H1 (cell line): ENCODE measurements at regions not wholly inside any gene's neighbourhood (a gene's known extent, or its start where the extent isn't known, plus 50 kb on each side); places are given as distances from the start of the nearest gene placed in this dataset.

Source experiments
- CTCF ChIA-PET: fragments of 300-600 bp; sonication (Branson Sonifier 250); formaldehyde crosslinking; loops from one replicate; lab custom pipeline; 2021; ENCODE audit not compliant: partially characterized antibody; lab: Charles Lee
- POLR2A ChIA-PET: fragments of 300-600 bp; sonication (Branson Sonifier 250); formaldehyde crosslinking; loops from one replicate; lab custom pipeline; 2021; ENCODE audit warnings: inconsistent platforms; ENCODE audit not compliant: partially characterized antibody; lab: Charles Lee
- DNase-seq, 2 experiments: peaks; one replicate each; pipeline versions ENCODE4 v3.0.0 to v3.0.0-alpha.2; 2010 to 2022; ENCODE audit warnings: low spot score in 2 of 2, low read depth in 1 of 2, mixed read lengths in 1 of 2
- FAIRE-seq: peaks from 2 replicates; lab custom pipeline; 2011; peaks lifted over from hg19 to GRCh38; lab: Jason Lieb, UNC
- H2AFZ ChIP-seq: 2 replicates; pipeline ENCODE4 v1.8.1; 2012; ENCODE audit warnings: low read length, inconsistent platforms
- H2AK5ac ChIP-seq: 2 replicates; pipeline ENCODE4 v1.6.1; 2013; ENCODE audit warnings: low read depth, low read length
- H2BK120ac ChIP-seq: replicated peaks from 2 replicates; pipeline ENCODE3; 2013; ENCODE audit warnings: low read depth, low read length, inconsistent platforms
- H2BK12ac ChIP-seq: 2 replicates; pipeline ENCODE4 v1.6.1; 2013; ENCODE audit warnings: low read depth, low read length
- H2BK15ac ChIP-seq: 2 replicates; pipeline ENCODE4 v1.6.1; 2013; ENCODE audit warnings: low read length
- H2BK20ac ChIP-seq: 2 replicates; pipeline ENCODE4 v1.6.1; 2013; ENCODE audit warnings: low read length
- H2BK5ac ChIP-seq: 2 replicates; pipeline ENCODE4 v1.6.1; 2013; ENCODE audit warnings: low read depth, low read length
- H3K14ac ChIP-seq: 2 replicates; pipeline ENCODE4 v1.6.1; 2013; ENCODE audit warnings: inconsistent platforms; ENCODE audit not compliant: insufficient read length
- H3K18ac ChIP-seq: 2 replicates; pipeline ENCODE4 v1.6.1; 2013; ENCODE audit warnings: low read length; ENCODE audit errors: extremely low read depth
- H3K23ac ChIP-seq: 2 replicates; pipeline ENCODE4 v1.6.1; 2013; ENCODE audit warnings: inconsistent platforms; ENCODE audit not compliant: insufficient read length
- H3K23me2 ChIP-seq: 2 replicates; pipeline ENCODE4 v1.6.1; 2013; ENCODE audit warnings: low read depth, low read length
- H3K27ac ChIP-seq: 2 replicates; pipeline ENCODE4 v1.6.1; 2011; ENCODE audit warnings: low read depth, low read length, inconsistent platforms
- H3K27me3 ChIP-seq, 4 experiments: replicated peaks in 1 of 4; 1 replicate in 1 of 4; 2 replicates in 3 of 4; pipeline versions ENCODE4 v1.6.1 to v1.8.1; 2011 to 2013; ENCODE audit warnings: low read length in 3 of 4, mild to moderate bottlenecking in 3 of 4, inconsistent platforms in 2 of 4, mixed read lengths in 2 of 4, moderate library complexity in 1 of 4; ENCODE audit not compliant: control insufficient read depth in 3 of 4, insufficient read depth in 3 of 4; ENCODE audit errors: extremely low read depth in 1 of 4
- H3K36me3 ChIP-seq, 4 experiments: 2 replicates each; pipeline versions ENCODE4 v1.6.1 to v1.8.1; 2011 to 2013; ENCODE audit warnings: mild to moderate bottlenecking in 4 of 4, low read length in 3 of 4, moderate library complexity in 2 of 4, control low read depth in 1 of 4, inconsistent platforms in 1 of 4; ENCODE audit not compliant: insufficient read depth in 4 of 4, control insufficient read depth in 2 of 4
- H3K4ac ChIP-seq: replicated peaks from 2 replicates; pipeline ENCODE3; 2013; ENCODE audit warnings: low read length, low read depth, mixed read lengths, inconsistent platforms; ENCODE audit not compliant: insufficient read length
- H3K4me1 ChIP-seq, 4 experiments: replicated peaks in 1 of 4; 1 replicate in 1 of 4; 2 replicates in 3 of 4; pipeline versions ENCODE4 v1.6.1 to v1.8.1; 2011 to 2013; ENCODE audit warnings: low read length in 3 of 4, inconsistent platforms in 2 of 4, mixed read lengths in 1 of 4; ENCODE audit not compliant: insufficient read depth in 4 of 4, control insufficient read depth in 3 of 4
- H3K4me2 ChIP-seq, 2 experiments: 2 replicates each; pipeline versions ENCODE4 v1.6.1 to v1.8.1; 2011 to 2013; ENCODE audit warnings: low read depth in 2 of 2, low read length in 2 of 2, control low read depth in 1 of 2, inconsistent platforms in 1 of 2, mild to moderate bottlenecking in 1 of 2; ENCODE audit not compliant: insufficient read depth in 1 of 2
- H3K4me3 ChIP-seq, 4 experiments: fragments of 200-600, 300-600 bp in 1 of 4; sonication (generic), shearing (Covaris generic), sonication (Bioruptor Twin) in 1 of 4; 2 replicates each; pipeline versions ENCODE4 v1.5.1 to v1.8.1; 2011 to 2016; ENCODE audit warnings: low read length in 4 of 4, low read depth in 3 of 4, control low read depth in 2 of 4, inconsistent platforms in 2 of 4, mild to moderate bottlenecking in 2 of 4, mixed read lengths in 1 of 4, moderate library complexity in 1 of 4; ENCODE audit not compliant: insufficient read depth in 2 of 4; ENCODE audit errors: extremely low read depth in 1 of 4
- H3K56ac ChIP-seq: replicated peaks from 2 replicates; pipeline ENCODE3; 2013; ENCODE audit warnings: low read depth, mild to moderate bottlenecking, mixed read lengths, low read length, inconsistent platforms; ENCODE audit not compliant: insufficient read length
- H3K79me1 ChIP-seq: 2 replicates; pipeline ENCODE4 v1.6.1; 2013; ENCODE audit warnings: low read depth, low read length, control low read depth
- H3K79me2 ChIP-seq, 2 experiments: 2 replicates each; pipeline versions ENCODE4 v1.6.1 to v1.8.1; 2012 to 2013; ENCODE audit warnings: low read length in 2 of 2, mild to moderate bottlenecking in 2 of 2, inconsistent platforms in 1 of 2; ENCODE audit not compliant: insufficient read depth in 2 of 2, control insufficient read depth in 1 of 2
- H3K9ac ChIP-seq, 4 experiments: replicated peaks in 1 of 4; 1 replicate in 1 of 4; 2 replicates in 3 of 4; pipeline versions ENCODE4 v1.6.1 to v1.8.1; 2011 to 2013; ENCODE audit warnings: low read depth in 3 of 4, low read length in 3 of 4, control low read depth in 2 of 4, mild to moderate bottlenecking in 2 of 4, moderate library complexity in 2 of 4, inconsistent platforms in 1 of 4; ENCODE audit errors: extremely low read depth in 1 of 4
- H3K9me3 ChIP-seq, 2 experiments: 2 replicates each; pipeline versions ENCODE4 v1.6.1 to v1.8.1; 2012 to 2013; ENCODE audit warnings: mild to moderate bottlenecking in 2 of 2, moderate library complexity in 2 of 2, control low read depth in 1 of 2, inconsistent platforms in 1 of 2, low read depth in 1 of 2, low read length in 1 of 2, mixed read lengths in 1 of 2; ENCODE audit not compliant: insufficient read depth in 2 of 2
- H4K20me1 ChIP-seq, 2 experiments: replicated peaks in 1 of 2; 2 replicates each; pipeline versions ENCODE3 to v1.8.1; 2011 to 2013; ENCODE audit warnings: inconsistent platforms in 2 of 2, low read length in 2 of 2, mild to moderate bottlenecking in 1 of 2; ENCODE audit not compliant: insufficient read depth in 2 of 2, control insufficient read depth in 1 of 2
- H4K5ac ChIP-seq: 2 replicates; pipeline ENCODE4 v1.6.1; 2013; ENCODE audit warnings: low read length, low read depth, mixed read lengths, inconsistent platforms; ENCODE audit not compliant: insufficient read length
- H4K8ac ChIP-seq: 2 replicates; pipeline ENCODE4 v1.8.0; 2013; ENCODE audit warnings: mild to moderate bottlenecking, moderate library complexity, low read length, inconsistent platforms; ENCODE audit not compliant: insufficient read depth; ENCODE audit errors: extremely low read depth
- H4K91ac ChIP-seq: replicated peaks from 2 replicates; pipeline ENCODE3; 2013; ENCODE audit warnings: low read length, mixed read lengths, inconsistent platforms; ENCODE audit not compliant: insufficient read length
- ASH2L ChIP-seq: fragments of 200-600, 300-600 bp; sonication (generic); IDR thresholded peaks from one replicate; pipeline ENCODE4 v1.7.1; 2017; ENCODE audit warnings: low read length
- CBX5 ChIP-seq: fragments of 300-800, 300-1000 bp; sonication (generic); IDR thresholded peaks from 2 replicates; pipeline ENCODE4 v1.7.1; 2016; ENCODE audit warnings: antibody characterized with exemption, low read length, low read depth
- CEBPB ChIP-seq: IDR thresholded peaks from 2 replicates; pipeline ENCODE4 v1.6.1; 2012; ENCODE audit warnings: low read depth, low read length
- CREB1 ChIP-seq: IDR thresholded peaks from 2 replicates; pipeline ENCODE4 v1.6.1; 2012; ENCODE audit warnings: inconsistent platforms
- EGR1 ChIP-seq: IDR thresholded peaks from 2 replicates; pipeline ENCODE4 v1.6.1; 2011; ENCODE audit warnings: low read depth, low read length, borderline replicate concordance
- GTF2F1 ChIP-seq: IDR thresholded peaks from 2 replicates; pipeline ENCODE4 v1.6.1; 2012; ENCODE audit warnings: low read depth, low read length, improper control_type of control experiment, borderline replicate concordance
- HDAC6 ChIP-seq: IDR thresholded peaks from one replicate; pipeline ENCODE4 v1.7.1; 2012; ENCODE audit warnings: low read depth, mild to moderate bottlenecking, inconsistent platforms, low read length, moderate library complexity
- KDM4A ChIP-seq: IDR thresholded peaks from one replicate; pipeline ENCODE4 v1.7.1; 2012; ENCODE audit warnings: low read depth, mild to moderate bottlenecking, moderate library complexity, low read length, inconsistent platforms; ENCODE audit not compliant: severe bottlenecking
- KDM5A ChIP-seq: fragments of 200-600 bp; IDR thresholded peaks from 2 replicates; pipeline ENCODE4 v1.7.1; 2012; ENCODE audit warnings: mild to moderate bottlenecking, low read length, inconsistent platforms, mixed read lengths
- NANOG ChIP-seq: IDR thresholded peaks from 2 replicates; pipeline ENCODE4 v1.6.1; 2011; ENCODE audit warnings: low read length, low read depth, mild to moderate bottlenecking, inconsistent platforms; ENCODE audit not compliant: insufficient read depth, poor library complexity, severe bottlenecking
- POLR2AphosphoS5 ChIP-seq: IDR thresholded peaks from 2 replicates; pipeline ENCODE4 v1.6.1; 2011; ENCODE audit warnings: low read depth, low read length
- RFX5 ChIP-seq: IDR thresholded peaks from 2 replicates; pipeline ENCODE4 v1.6.1; 2011; ENCODE audit warnings: low read depth, low read length, improper control_type of control experiment, borderline replicate concordance
- SRF ChIP-seq: IDR thresholded peaks from 2 replicates; pipeline ENCODE4 v1.6.1; 2011; ENCODE audit warnings: mild to moderate bottlenecking, low read depth, low read length, moderate library complexity
- TCF12 ChIP-seq: IDR thresholded peaks from 2 replicates; pipeline ENCODE4 v1.6.1; 2011; ENCODE audit warnings: low read depth, mild to moderate bottlenecking, low read length
- WGBS, 2 experiments: shearing (Covaris generic) in 1 of 2; methylation state at CpG; one replicate each; pipeline versions ENCODE4 v1.1.6 to v1.1.7; 2013 to 2015; ENCODE audit warnings: low lambda C conversion rate in 2 of 2, mixed read lengths in 2 of 2, inconsistent platforms in 1 of 2, low coverage in 1 of 2, missing lambda C conversion rate in 1 of 2; ENCODE audit not compliant: insufficient replicate concordance in 2 of 2, insufficient coverage in 1 of 2, insufficient read length in 1 of 2; ENCODE audit errors: extremely low coverage in 1 of 2, missing lambda C conversion rate in 1 of 2; 5-methylcytosine and 5-hydroxymethylcytosine counted together
- TF ChIP-seq, protein P1 (sequence below): IDR thresholded peaks from 2 replicates; pipeline ENCODE4 v1.6.1; 2012; ENCODE audit warnings: inconsistent platforms

DNA sequence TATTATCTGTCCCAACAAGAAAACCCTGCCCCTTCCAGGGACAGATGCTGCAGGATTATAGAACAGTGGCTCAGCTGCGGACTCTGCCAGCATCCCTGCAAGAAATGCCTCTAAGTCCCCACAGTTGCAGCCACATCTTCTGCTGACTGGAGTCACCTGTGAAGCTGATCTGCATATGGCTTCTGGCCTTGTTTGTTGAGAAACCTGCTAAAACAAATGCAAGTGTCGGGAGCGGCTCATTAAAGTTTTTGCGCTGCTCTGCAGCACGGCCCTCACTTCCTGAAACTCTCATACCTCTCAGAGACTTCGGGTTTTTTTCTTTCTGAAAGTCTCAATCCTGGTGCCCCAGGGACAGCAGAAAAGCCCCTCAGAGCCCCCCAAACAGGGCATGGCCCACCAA is 725.0 kb downstream of the UQCRFS1 start:
- Histone ChIP-seq H3K27ac (no peak overlapping the region), H3K56ac (no peak overlapping the region), H4K20me1 (no peaks in the 10 kb centered on the region), H3K4me1 (peaks cover 0 to 4% (median under 1%) of the 10 kb centered on the region in 4 experiments; a peak in 2 of 7 replicates), H3K14ac (no peak overlapping the region), H4K8ac (no peak overlapping the region), H2AFZ (no peak overlapping the region), H3K9ac (no peak overlapping the region), H2BK12ac (no peak overlapping the region), H2AK5ac (no peak overlapping the region), H3K18ac (no peak overlapping the region), H2BK20ac (no peak overlapping the region), H3K36me3 (no peaks in the 10 kb centered on the region), H4K5ac (no peak overlapping the region), H3K4me3 (no peak overlapping the region), H2BK15ac (no peak overlapping the region), H2BK120ac (no peak overlapping the region), H3K79me2 (no peaks in the 10 kb centered on the region), H3K27me3 (no peaks in the 10 kb centered on the region), H3K4me2 (no peak overlapping the region), H3K4ac (no peak overlapping the region), H3K23ac (no peak overlapping the region), H4K91ac (no peak overlapping the region), H3K9me3 (no peaks in the 10 kb centered on the region), H2BK5ac (no peak overlapping the region), H3K23me2 (no peaks in the 10 kb centered on the region), H3K79me1 (no peaks in the 10 kb centered on the region)
- ChIA-PET CTCF (interaction anchor here (1.1 to 1.3 kb wide), 2 partner anchors 108 to 133 kb away, joined by 3 read pairs; no protein-coding TSS in a partner anchor), POLR2A (interaction anchor here (1.4 kb wide), 1 partner anchor 92 kb away, joined by 3 read pairs; no protein-coding TSS in a partner anchor)
- DNase-seq, result no peak
- WGBS, 2 experiments, result 96% methylated on average over 6 of the region's 6 CpGs; no CpG with 5 or more reads in 1 of the 2 experiments
- TF ChIP-seq CREB1 (no peak), ASH2L (no peak), CEBPB (no peak), SRF (no peak), POLR2AphosphoS5 (no peak), TCF12 (no peak), NANOG (no peak), RFX5 (no peak), CBX5 (no peak), HDAC6 (no peak), GTF2F1 (no peak), KDM4A (no peak), EGR1 (no peak), KDM5A (no peak)
- TF ChIP-seq, protein P1, sequence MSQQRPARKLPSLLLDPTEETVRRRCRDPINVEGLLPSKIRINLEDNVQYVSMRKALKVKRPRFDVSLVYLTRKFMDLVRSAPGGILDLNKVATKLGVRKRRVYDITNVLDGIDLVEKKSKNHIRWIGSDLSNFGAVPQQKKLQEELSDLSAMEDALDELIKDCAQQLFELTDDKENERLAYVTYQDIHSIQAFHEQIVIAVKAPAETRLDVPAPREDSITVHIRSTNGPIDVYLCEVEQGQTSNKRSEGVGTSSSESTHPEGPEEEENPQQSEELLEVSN, result no peak
- FAIRE-seq, result no peak
